ENCODE measurements at regions not wholly inside any gene's neighbourhood (a gene's known extent, or its start where the extent isn't known, plus 50 kb on each side); places are given as distances from the start of the nearest gene placed in this dataset.
A peak's percentile ranks its signal among the peaks of the same experiment; 100 is the strongest.

GRCh38 chr3:64464955-64465354 is 222.8 kb downstream of the ADAMTS9 start:
- DNase-seq (ENCODE audit: low spot score): no peak

GRCh38 chr3:64463981-64464380 is 223.8 kb downstream of the ADAMTS9 start:
- no peak for DNase-seq (ENCODE audit: low spot score)

- no peak for DNase-seq (ENCODE audit: low spot score)
Observed at GRCh38 chr3:64462203-64462602, 225.6 kb downstream of the ADAMTS9 start.

GRCh38 chr3:64460877-64461276 is 226.9 kb downstream of the ADAMTS9 start:
- DNase-seq (ENCODE audit: low spot score): no peak

- DNase-seq (ENCODE audit: low spot score): no peak
Observed at GRCh38 chr3:64460141-64460730, 227.6 kb downstream of the ADAMTS9 start.

GRCh38 chr3:64459711-64460110 is 228.1 kb downstream of the ADAMTS9 start:
- DNase-seq (ENCODE audit: low spot score): no peak

- DNase-seq (ENCODE audit: low spot score): no peak
Observed at GRCh38 chr3:64457811-64458210, 230.0 kb downstream of the ADAMTS9 start.

- DNase-seq (ENCODE audit: low spot score): no peak
Observed at GRCh38 chr3:64456674-64457073, 231.1 kb downstream of the ADAMTS9 start.

GRCh38 chr3:64455351-64455750 is 230.1 kb upstream of the PRICKLE2 start:
- DNase-seq (ENCODE audit: low spot score): no peak

GRCh38 chr3:64454768-64455167 is 229.5 kb upstream of the PRICKLE2 start:
- no peak for DNase-seq (ENCODE audit: low spot score)

- DNase-seq (ENCODE audit: low spot score): no peak
Observed at GRCh38 chr3:64454179-64454578, 228.9 kb upstream of the PRICKLE2 start.

GRCh38 chr3:64451283-64452012 is 226.2 kb upstream of the PRICKLE2 start:
- no peak for DNase-seq (ENCODE audit: low spot score)

GRCh38 chr3:64450396-64450956 is 225.2 kb upstream of the PRICKLE2 start:
- no peak for DNase-seq (ENCODE audit: low spot score)

- no peak for DNase-seq (ENCODE audit: low spot score)
Observed at GRCh38 chr3:64449026-64449425, 223.8 kb upstream of the PRICKLE2 start.

- no peak for DNase-seq (ENCODE audit: low spot score)
Observed at GRCh38 chr3:64445944-64446300, 220.7 kb upstream of the PRICKLE2 start.

- DNase-seq (ENCODE audit: low spot score): peak; percentile 84
Observed at GRCh38 chr3:64445109-64445943, 220.1 kb upstream of the PRICKLE2 start.

- DNase-seq (ENCODE audit: low spot score): peak; percentile 62
Observed at GRCh38 chr3:64444490-64445108, 219.3 kb upstream of the PRICKLE2 start.

GRCh38 chr3:64443546-64444381 is 218.5 kb upstream of the PRICKLE2 start:
- no peak for DNase-seq (ENCODE audit: low spot score)

- no peak for DNase-seq (ENCODE audit: low spot score)
Observed at GRCh38 chr3:64441861-64442260, 216.6 kb upstream of the PRICKLE2 start.

GRCh38 chr3:64440498-64440897 is 215.2 kb upstream of the PRICKLE2 start:
- DNase-seq (ENCODE audit: low spot score): no peak

GRCh38 chr3:64438812-64439211 is 213.5 kb upstream of the PRICKLE2 start:
- DNase-seq (ENCODE audit: low spot score): peak; percentile 54
